HUES48 (cell line): ENCODE measurements at regions not wholly inside any gene's neighbourhood (a gene's known extent, or its start where the extent isn't known, plus 50 kb on each side); places are given as distances from the start of the nearest gene placed in this dataset.

Experiments
- H3K27ac ChIP-seq: one replicate; pipeline ENCODE4 v1.7.0; 2013; ENCODE audit warnings: low read depth, low read length, inconsistent platforms
- H3K27me3 ChIP-seq: 2 replicates; pipeline ENCODE4 v1.6.1; 2013; ENCODE audit warnings: mild to moderate bottlenecking, low read length; ENCODE audit not compliant: control insufficient read depth, insufficient read depth
- H3K36me3 ChIP-seq: 2 replicates; pipeline ENCODE4 v1.6.1; 2013; ENCODE audit warnings: low read length; ENCODE audit not compliant: control insufficient read depth, insufficient read depth
- H3K4me1 ChIP-seq: 2 replicates; pipeline ENCODE4 v1.6.1; 2013; ENCODE audit warnings: mild to moderate bottlenecking, low read length; ENCODE audit not compliant: control insufficient read depth, insufficient read depth
- H3K4me3 ChIP-seq: 2 replicates; pipeline ENCODE4 v1.5.1; 2013; ENCODE audit warnings: mild to moderate bottlenecking, low read depth, low read length
- H3K9ac ChIP-seq: 2 replicates; pipeline ENCODE4 v1.6.1; 2013; ENCODE audit warnings: mild to moderate bottlenecking, low read depth, low read length, moderate library complexity
- H3K9me3 ChIP-seq: 2 replicates; pipeline ENCODE4 v1.6.1; 2013; ENCODE audit warnings: low read length; ENCODE audit not compliant: control insufficient read depth, insufficient read depth

DNA sequence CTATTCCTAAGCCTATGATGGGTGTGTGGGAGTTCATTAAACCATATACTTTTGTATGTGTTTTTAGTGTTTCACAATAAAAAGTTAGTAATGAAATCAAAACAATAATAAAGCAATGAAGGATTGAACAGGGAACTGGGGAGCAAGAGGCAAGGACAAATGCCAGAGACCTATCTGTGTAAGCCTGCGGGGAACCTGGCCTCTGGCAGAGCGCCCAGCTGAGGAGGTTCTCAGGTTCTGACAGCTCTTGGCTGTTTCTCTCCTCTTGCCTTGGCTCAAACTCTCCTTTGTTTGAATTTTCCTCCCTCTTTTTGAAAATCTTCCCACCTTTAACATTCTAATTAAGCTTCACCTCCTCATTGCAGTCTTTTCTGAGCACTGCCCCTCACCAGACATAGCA lies 200.0 kb upstream of the NCKAP5 start:
- no peak overlapping the region for H3K9ac ChIP-seq
- H3K36me3 ChIP-seq: no peaks in the 10 kb centered on the region
- H3K27me3 ChIP-seq: no peaks in the 10 kb centered on the region
- H3K4me1 ChIP-seq: no peaks in the 10 kb centered on the region
- no peak overlapping the region for H3K4me3 ChIP-seq
- no peaks in the 10 kb centered on the region for H3K9me3 ChIP-seq
- H3K27ac ChIP-seq: no peak overlapping the region

DNA sequence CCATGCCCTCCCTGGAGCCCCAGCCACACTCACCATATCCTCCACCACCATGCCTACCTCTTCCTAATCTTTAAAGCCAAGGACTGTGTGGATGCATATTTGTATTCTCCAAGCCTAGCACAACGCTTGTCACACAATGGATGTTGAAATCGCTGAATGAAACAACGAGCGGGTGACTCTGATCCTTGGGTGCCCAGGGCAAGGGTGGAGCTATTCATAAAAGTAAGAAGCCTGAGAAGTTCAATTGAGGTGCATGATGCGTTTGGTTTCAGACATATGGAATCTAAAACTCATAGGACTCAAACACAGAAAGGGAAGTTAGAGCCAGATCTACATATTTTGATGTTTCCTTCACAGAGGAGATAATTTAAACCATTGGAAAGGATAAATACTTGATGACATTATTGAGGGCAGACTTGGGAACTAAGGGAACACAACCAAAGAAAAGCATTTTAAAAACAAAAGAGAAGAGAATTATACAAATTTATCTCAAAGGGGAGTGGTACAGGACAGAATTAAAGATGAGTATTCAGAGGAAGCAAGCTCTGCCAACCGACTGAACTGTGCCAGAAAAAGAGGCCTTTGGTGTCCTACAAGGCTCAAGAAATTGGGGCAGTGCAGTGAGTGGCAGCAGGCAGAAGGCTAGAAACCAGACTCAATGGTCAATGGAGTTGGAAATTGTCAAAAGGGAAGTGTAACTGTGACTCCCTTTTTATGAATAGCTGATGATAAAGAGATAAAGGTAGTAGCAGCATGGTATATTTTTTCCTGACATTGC lies 200.6 kb upstream of the NCKAP5 start:
- no peak overlapping the region for H3K4me3 ChIP-seq
- no peaks in the 10 kb centered on the region for H3K36me3 ChIP-seq
- no peaks in the 10 kb centered on the region for H3K9me3 ChIP-seq
- H3K27ac ChIP-seq: no peak overlapping the region
- H3K9ac ChIP-seq: no peak overlapping the region
- H3K27me3 ChIP-seq: no peaks in the 10 kb centered on the region
- no peaks in the 10 kb centered on the region for H3K4me1 ChIP-seq

DNA sequence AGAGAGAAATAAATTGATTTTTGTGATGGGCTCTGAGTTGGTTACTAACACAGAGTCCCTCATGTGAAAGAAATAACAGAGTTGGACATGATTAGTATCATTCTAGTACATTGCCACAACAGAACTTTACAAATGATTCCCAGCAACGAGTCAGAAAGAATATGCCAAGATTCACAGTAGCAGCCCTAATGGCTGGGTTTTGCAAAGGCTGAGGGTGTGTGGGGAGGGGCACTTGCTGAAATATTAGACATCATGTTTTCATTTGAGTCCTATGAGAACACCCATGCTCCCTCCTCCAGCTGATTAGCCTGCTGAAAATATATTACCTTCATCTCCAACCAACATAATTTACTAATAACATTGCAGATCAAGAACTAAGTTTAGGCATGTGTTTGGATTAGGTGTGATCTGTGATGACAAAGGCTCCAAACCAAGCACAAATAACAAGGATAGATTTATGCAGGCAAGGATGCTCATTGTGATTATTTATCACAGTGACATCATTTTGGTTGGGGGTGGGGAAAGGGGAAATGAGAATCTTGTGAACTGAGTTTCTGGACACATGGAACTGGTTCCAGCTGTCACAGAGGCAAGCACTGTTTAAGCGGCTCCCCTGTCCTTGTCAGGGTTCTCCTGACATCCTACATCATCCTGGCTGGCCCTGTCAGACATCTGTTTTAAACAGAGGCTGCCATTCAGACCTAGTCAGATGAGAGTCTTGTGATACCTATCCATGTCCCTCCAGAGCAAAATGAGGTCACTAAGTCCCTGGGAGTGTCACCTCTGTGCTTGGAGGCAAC lies 205.8 kb upstream of the NCKAP5 start:
- Histone ChIP-seq H3K36me3 (no peaks in the 10 kb centered on the region), H3K9ac (no peak overlapping the region), H3K4me3 (no peak overlapping the region), H3K4me1 (no peaks in the 10 kb centered on the region), H3K27me3 (no peaks in the 10 kb centered on the region), H3K9me3 (no peaks in the 10 kb centered on the region), H3K27ac (no peak overlapping the region)

DNA sequence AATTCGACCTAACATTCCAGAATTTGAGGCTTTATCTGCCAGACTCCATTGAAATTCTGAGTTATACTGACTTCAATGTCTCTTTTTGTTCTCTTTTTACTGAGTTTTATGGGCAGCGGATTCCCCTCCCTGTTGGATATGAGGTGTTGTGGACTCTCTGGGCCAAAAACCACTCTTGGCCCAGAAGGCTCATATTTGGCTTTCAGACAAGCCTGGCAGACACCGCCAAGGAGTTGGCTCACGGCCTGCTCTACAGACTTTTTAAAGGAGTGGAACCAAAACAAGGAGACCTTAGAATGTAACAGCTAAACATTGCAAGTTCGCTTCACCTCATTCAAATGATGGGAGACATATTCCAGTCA lies 206.4 kb upstream of the NCKAP5 start:
- Histone ChIP-seq H3K4me1 (no peaks in the 10 kb centered on the region), H3K27me3 (no peaks in the 10 kb centered on the region), H3K36me3 (no peaks in the 10 kb centered on the region), H3K9ac (no peak overlapping the region), H3K9me3 (no peaks in the 10 kb centered on the region), H3K27ac (no peak overlapping the region), H3K4me3 (no peak overlapping the region)

DNA sequence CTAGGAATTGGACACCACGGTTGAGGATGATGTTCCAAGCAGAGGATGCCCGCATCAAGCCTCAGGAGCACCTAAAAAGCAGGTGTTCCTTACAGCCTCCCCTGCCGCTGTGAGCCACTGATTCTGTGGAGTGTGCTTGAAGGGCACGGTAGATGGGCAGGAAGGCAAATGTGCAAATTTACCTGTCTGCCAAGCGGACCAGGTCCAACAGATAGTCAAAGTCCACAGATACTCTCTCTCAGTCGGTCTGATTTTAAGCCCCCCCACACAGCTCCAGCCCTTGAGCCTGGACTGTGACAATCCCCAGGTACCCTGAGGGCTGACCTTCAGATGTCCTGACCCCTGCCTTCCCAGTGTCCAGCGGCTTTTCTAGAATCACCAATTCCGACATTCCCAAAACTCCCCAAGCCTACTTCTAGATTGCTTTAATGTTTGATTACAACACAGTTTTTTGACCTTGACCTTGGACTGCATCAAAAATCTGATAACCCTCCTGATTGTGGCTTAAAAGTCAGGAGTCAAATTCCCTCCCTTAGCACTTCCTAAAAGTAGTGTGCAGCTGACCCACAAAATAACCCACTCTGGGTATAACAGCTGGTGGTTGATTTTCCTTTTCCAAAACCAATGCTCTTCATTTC lies 208.8 kb upstream of the NCKAP5 start:
- Histone ChIP-seq H3K4me1 (no peaks in the 10 kb centered on the region), H3K27ac (no peak overlapping the region), H3K9me3 (no peaks in the 10 kb centered on the region), H3K4me3 (no peak overlapping the region), H3K27me3 (no peaks in the 10 kb centered on the region), H3K9ac (no peak overlapping the region), H3K36me3 (no peaks in the 10 kb centered on the region)

DNA sequence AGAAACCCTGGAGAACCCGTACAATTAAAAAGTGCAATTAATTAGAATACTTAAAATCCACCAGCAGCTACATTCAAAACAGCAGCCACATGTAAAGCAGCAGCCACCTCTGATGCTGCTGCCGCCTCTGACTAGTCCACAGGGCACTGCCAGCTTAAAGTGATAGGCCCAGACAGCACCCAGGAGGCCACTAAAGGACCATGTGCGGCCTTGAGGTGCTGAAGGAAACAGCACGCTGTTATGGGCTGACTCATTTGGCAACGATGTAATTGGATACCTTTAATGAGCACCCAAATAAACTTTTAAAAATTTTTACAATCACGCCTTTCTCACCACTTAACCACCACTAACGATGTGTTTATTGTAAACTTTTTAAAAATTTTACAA lies 209.3 kb upstream of the NCKAP5 start:
- Histone ChIP-seq H3K9ac (no peak overlapping the region), H3K27ac (no peak overlapping the region), H3K4me1 (no peaks in the 10 kb centered on the region), H3K36me3 (no peaks in the 10 kb centered on the region), H3K27me3 (no peaks in the 10 kb centered on the region), H3K9me3 (no peaks in the 10 kb centered on the region), H3K4me3 (no peak overlapping the region)

DNA sequence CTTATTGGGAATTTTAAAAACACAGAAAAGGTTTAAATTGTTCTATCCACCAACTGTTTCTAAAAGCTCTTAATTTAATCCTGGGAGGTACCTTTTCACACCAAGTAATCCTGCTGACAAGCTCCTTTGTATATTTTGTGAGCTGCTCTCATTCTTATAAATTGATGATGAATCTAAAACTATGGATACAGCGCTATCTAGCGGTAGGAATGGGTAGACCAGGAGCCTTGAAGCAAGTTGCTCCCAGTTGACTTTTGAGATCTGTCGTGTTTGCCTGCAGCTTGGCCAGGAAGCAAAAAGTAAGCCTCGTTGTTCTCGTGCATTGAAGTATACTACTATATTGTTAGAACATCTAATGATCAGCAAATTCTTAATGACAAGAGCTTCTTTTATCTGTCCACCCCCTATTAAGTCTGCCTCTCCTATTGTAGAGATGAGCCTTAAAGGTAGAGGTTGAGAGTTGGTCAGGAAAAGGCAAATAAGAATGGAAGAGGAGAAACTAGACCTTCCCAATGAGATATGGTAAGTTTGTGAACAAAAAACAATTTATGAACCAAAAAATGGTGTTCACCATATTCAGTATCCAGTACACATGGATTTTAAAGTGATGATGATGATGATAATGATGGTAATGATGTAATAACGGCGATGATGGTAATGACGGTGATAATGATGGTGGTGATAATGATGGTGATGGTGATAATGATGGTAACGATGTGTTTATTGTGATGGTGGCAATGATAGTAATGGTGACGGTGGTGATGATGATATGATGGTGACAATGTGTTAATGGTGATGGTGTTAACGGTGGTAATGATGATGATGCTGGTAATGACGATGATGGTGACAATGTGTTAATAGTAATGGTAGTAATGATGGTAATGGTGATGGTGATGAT lies 212.1 kb upstream of the NCKAP5 start:
- Histone ChIP-seq H3K4me1 (no peaks in the 10 kb centered on the region), H3K27me3 (no peaks in the 10 kb centered on the region), H3K27ac (no peak overlapping the region), H3K36me3 (no peaks in the 10 kb centered on the region), H3K9ac (no peak overlapping the region), H3K9me3 (no peaks in the 10 kb centered on the region), H3K4me3 (no peak overlapping the region)

DNA sequence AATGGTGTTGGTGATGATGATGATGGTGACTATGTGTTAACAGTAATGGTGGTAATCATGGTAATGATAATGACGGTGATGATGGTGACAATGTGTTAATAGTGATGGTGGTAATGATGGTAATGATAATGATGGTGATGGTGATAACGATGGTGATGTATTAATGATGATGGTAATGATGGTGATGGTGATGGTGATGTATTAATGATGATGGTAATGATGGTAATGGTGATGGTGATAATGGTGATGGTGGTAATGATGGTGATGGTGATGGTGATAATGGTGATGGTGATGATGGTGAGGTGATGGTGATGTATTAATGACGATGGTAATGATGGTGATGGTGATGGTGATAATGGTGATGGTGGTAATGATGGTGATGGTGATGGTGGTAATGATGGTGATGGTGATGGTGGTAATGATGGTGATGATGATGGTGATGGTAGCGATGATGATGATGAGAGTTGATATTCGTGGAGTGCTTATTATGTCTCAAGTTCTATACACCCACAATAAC lies 212.8 kb upstream of the NCKAP5 start:
- no peak overlapping the region for H3K27ac ChIP-seq

DNA sequence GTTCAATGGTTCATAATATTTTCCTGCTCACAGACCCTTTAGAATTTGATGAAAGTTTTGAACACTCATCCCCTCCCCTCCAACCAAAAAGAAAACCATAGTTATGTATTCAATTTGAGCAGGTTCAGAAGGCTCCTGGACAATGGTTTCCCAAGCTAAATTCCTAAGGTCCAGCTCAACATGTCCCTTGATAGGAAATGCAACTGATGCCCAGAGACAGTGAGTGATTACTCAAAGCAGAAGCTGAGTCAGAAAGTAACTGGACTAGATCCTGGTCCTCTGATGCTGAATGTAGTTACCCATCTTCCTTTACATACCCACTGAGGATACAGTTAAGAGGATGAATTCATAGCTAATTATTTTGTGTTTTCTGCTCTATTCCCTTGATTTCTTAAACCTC lies 218.9 kb upstream of the NCKAP5 start:
- no peaks in the 10 kb centered on the region for H3K36me3 ChIP-seq
- H3K4me3 ChIP-seq: no peak overlapping the region
- H3K27me3 ChIP-seq: no peaks in the 10 kb centered on the region
- H3K4me1 ChIP-seq: no peaks in the 10 kb centered on the region
- no peak overlapping the region for H3K9ac ChIP-seq
- no peaks in the 10 kb centered on the region for H3K9me3 ChIP-seq
- H3K27ac ChIP-seq: no peak overlapping the region

More for the DNA sequence above, 212.8 kb upstream of the NCKAP5 start:
- Histone ChIP-seq H3K9me3 (no peaks in the 10 kb centered on the region), H3K9ac (no peak overlapping the region), H3K36me3 (no peaks in the 10 kb centered on the region), H3K27me3 (no peaks in the 10 kb centered on the region), H3K4me1 (no peaks in the 10 kb centered on the region), H3K4me3 (no peak overlapping the region)

DNA sequence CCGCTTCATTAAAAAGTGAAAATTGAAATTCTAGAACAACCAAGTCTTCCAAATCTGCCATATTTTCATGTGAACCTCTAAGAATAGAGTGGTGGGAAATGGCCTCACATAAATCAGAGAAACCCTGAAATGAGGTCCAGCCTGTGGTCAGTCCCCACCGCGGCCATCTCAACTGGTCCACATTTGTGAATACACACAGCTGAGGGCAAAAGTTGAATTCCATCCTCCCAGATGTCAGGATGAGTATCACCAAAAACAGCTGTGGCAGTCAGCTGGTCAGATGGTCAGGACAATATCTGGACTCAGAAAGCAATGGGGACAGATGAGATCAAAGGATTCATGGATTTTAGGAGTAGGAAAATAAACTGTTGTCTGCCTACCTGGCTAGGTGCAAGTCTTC lies 219.4 kb upstream of the NCKAP5 start:
- H3K36me3 ChIP-seq: no peaks in the 10 kb centered on the region
- no peaks in the 10 kb centered on the region for H3K27me3 ChIP-seq
- H3K4me1 ChIP-seq: no peaks in the 10 kb centered on the region
- no peak overlapping the region for H3K27ac ChIP-seq
- no peak overlapping the region for H3K4me3 ChIP-seq
- no peaks in the 10 kb centered on the region for H3K9me3 ChIP-seq
- no peak overlapping the region for H3K9ac ChIP-seq
